ENCODE measurements at regions not wholly inside any gene's neighbourhood (a gene's known extent, or its start where the extent isn't known, plus 50 kb on each side); places are given as distances from the start of the nearest gene placed in this dataset.

- no peak for TF ChIP-seq CTCF (IDR thresholded peaks at IDR 0.05; ENCODE audit: insufficient read depth, missing control alignments)
- DNase-seq (ENCODE audit: insufficient read length, low spot score), result no peak
- FAIRE-seq, result no peak
These were observed 195.5 kb downstream of the TTC32 start for GRCh38 chr2:19706332-19706731.

GRCh38 chr2:19702267-19702666 is 199.5 kb downstream of the TTC32 start:
- DNase-seq (ENCODE audit: insufficient read length, low spot score) (no peak), FAIRE-seq (no peak)
- no peak for TF ChIP-seq CTCF (IDR thresholded peaks at IDR 0.05; ENCODE audit: insufficient read depth, missing control alignments)

- TF ChIP-seq CTCF (IDR thresholded peaks at IDR 0.05; ENCODE audit: insufficient read depth, missing control alignments), result no peak
- FAIRE-seq (no peak), DNase-seq (ENCODE audit: insufficient read length, low spot score) (no peak)
These were observed 200.8 kb downstream of the TTC32 start for GRCh38 chr2:19700861-19701585.

- FAIRE-seq (no peak), DNase-seq (ENCODE audit: insufficient read length, low spot score) (no peak)
- TF ChIP-seq CTCF (IDR thresholded peaks at IDR 0.05; ENCODE audit: insufficient read depth, missing control alignments), result no peak
These were observed 204.7 kb downstream of the TTC32 start for GRCh38 chr2:19697131-19697530.

- FAIRE-seq, result no peak
- DNase-seq (ENCODE audit: insufficient read length, low spot score), result no peak
- no peak for TF ChIP-seq CTCF (IDR thresholded peaks at IDR 0.05; ENCODE audit: insufficient read depth, missing control alignments)
These were observed 206.1 kb downstream of the TTC32 start for GRCh38 chr2:19695706-19696105.

GRCh38 chr2:19691892-19692291 is 209.9 kb downstream of the TTC32 start:
- FAIRE-seq, result no peak
- TF ChIP-seq CTCF (IDR thresholded peaks at IDR 0.05; ENCODE audit: insufficient read depth, missing control alignments), result no peak
- DNase-seq (ENCODE audit: insufficient read length, low spot score), result no peak

- no peak for TF ChIP-seq CTCF (IDR thresholded peaks at IDR 0.05; ENCODE audit: insufficient read depth, missing control alignments)
- FAIRE-seq (no peak), DNase-seq (ENCODE audit: insufficient read length, low spot score) (no peak)
These were observed 211.4 kb downstream of the TTC32 start for GRCh38 chr2:19690429-19690828.
